SK-N-SH (cell line): ENCODE measurements at regions not wholly inside any gene's neighbourhood (a gene's known extent, or its start where the extent isn't known, plus 50 kb on each side); places are given as distances from the start of the nearest gene placed in this dataset.

ENCODE experiments used
- CTCF ChIA-PET: fragments of 300-600, 350-600 bp; formaldehyde crosslinking; extraction: SDS; loops from one replicate; lab custom pipeline; 2021; lab: Yijun Ruan, JAX
- POLR2A ChIA-PET: fragments of 350-600 bp; sonication (Branson Sonifier 250); formaldehyde crosslinking; extraction: SDS; loops from one replicate; lab custom pipeline; 2020; ENCODE audit warnings: antibody characterized with exemption, inconsistent platforms; lab: Yijun Ruan, JAX
- DNase-seq: peaks from one replicate; pipeline ENCODE4 v3.0.0; 2012
- H2AFZ ChIP-seq: fragments of 200-600 bp; sonication (generic); 2 replicates; pipeline ENCODE4 v1.8.1; 2016; ENCODE audit warnings: antibody characterized with exemption, mild to moderate bottlenecking, low read depth
- H3F3A ChIP-seq: fragments of 200-600 bp; sonication (generic); replicated peaks from 2 replicates; pipeline ENCODE3; 2016; ENCODE audit warnings: antibody characterized with exemption, mild to moderate bottlenecking; ENCODE audit not compliant: insufficient read depth
- H3K27ac ChIP-seq, 2 experiments: fragments of 200-500 bp in 1 of 2; fragments of 200-600 bp in 1 of 2; sonication (Bioruptor generic) in 1 of 2; sonication (generic), shearing (Covaris generic) in 1 of 2; 2 replicates each; pipeline versions ENCODE4 v1.5.1 to v1.6.1; 2014 to 2016; ENCODE audit warnings: low read depth in 2 of 2, inconsistent platforms in 1 of 2, low read length in 1 of 2, mild to moderate bottlenecking in 1 of 2, mixed read lengths in 1 of 2
- H3K27me3 ChIP-seq: fragments of 200-600 bp; sonication (generic), shearing (Covaris generic); 2 replicates; pipeline ENCODE4 v1.6.1; 2016; ENCODE audit warnings: mixed run types; ENCODE audit not compliant: insufficient read depth
- H3K36me3 ChIP-seq, 2 experiments: fragments of 200-500 bp in 1 of 2; fragments of 200-600 bp in 1 of 2; sonication (Bioruptor generic) in 1 of 2; sonication (generic) in 1 of 2; replicated peaks in 1 of 2; 2 replicates each; pipeline versions ENCODE3 to v1.5.1; 2014 to 2016; ENCODE audit warnings: low read length in 1 of 2, mild to moderate bottlenecking in 1 of 2; ENCODE audit not compliant: insufficient read depth in 2 of 2, control insufficient read depth in 1 of 2
- H3K4me1 ChIP-seq, 2 experiments: fragments of 200-500 bp in 1 of 2; fragments of 200-600 bp in 1 of 2; sonication (Bioruptor generic) in 1 of 2; sonication (generic), shearing (Covaris generic) in 1 of 2; 2 replicates each; pipeline versions ENCODE4 v1.5.1 to v1.6.1; 2014 to 2016; ENCODE audit warnings: low read depth in 1 of 2, low read length in 1 of 2, mixed run types in 1 of 2; ENCODE audit not compliant: insufficient read depth in 2 of 2, control insufficient read depth in 1 of 2
- H3K4me2 ChIP-seq: fragments of 200-600 bp; sonication (generic), shearing (Covaris generic); 2 replicates; pipeline ENCODE4 v1.6.1; 2017; ENCODE audit warnings: mixed run types
- H3K4me3 ChIP-seq, 2 experiments: fragments of 200-500 bp in 1 of 2; fragments of 200-600 bp in 1 of 2; sonication (Bioruptor generic) in 1 of 2; sonication (generic), shearing (Covaris generic) in 1 of 2; 2 replicates each; pipeline versions ENCODE4 v1.5.1 to v1.8.1; 2014 to 2016; ENCODE audit warnings: low read depth in 2 of 2, inconsistent platforms in 1 of 2, low read length in 1 of 2, mild to moderate bottlenecking in 1 of 2, mixed read lengths in 1 of 2, moderate library complexity in 1 of 2
- H3K79me2 ChIP-seq: fragments of 200-600 bp; sonication (generic); 2 replicates; pipeline ENCODE4 v1.8.1; 2017; ENCODE audit warnings: mild to moderate bottlenecking; ENCODE audit not compliant: insufficient read depth
- H3K9ac ChIP-seq: fragments of 200-600 bp; sonication (generic); 2 replicates; pipeline ENCODE4 v1.6.1; 2017; ENCODE audit warnings: mixed run types
- H3K9me2 ChIP-seq: fragments of 200-600 bp; sonication (generic); 2 replicates; pipeline ENCODE4 v1.6.1; 2017; ENCODE audit warnings: mixed run types
- H3K9me3 ChIP-seq: fragments of 200-600 bp; sonication (generic); 2 replicates; pipeline ENCODE4 v1.6.1; 2017; ENCODE audit warnings: mixed run types, mild to moderate bottlenecking, moderate library complexity
- H4K20me1 ChIP-seq: fragments of 200-600 bp; sonication (generic); 2 replicates; pipeline ENCODE4 v1.6.1; 2017; ENCODE audit warnings: mild to moderate bottlenecking, mixed run types; ENCODE audit not compliant: insufficient read depth
- EP300 ChIP-seq, 2 experiments: IDR thresholded peaks; 2 replicates each; pipeline versions ENCODE4 v1.4.0 to v1.6.1; 2012; ENCODE audit warnings: borderline replicate concordance in 1 of 2, low read depth in 1 of 2, low read length in 1 of 2
- FOXJ3 ChIP-seq: sonication (generic); formaldehyde crosslinking; IDR thresholded peaks from 2 replicates; pipeline ENCODE4 v1.5.1; 2020; ENCODE audit warnings: mild to moderate bottlenecking, missing genetic modification reagents
- GATA2 ChIP-seq: sonication (generic); formaldehyde crosslinking; IDR thresholded peaks from 2 replicates; pipeline ENCODE4 v1.5.0; 2020; ENCODE audit warnings: mild to moderate bottlenecking, missing genetic modification reagents
- MAX ChIP-seq: IDR thresholded peaks from 2 replicates; pipeline ENCODE4 v1.4.0; 2012; ENCODE audit warnings: low read depth
- MEF2A ChIP-seq: IDR thresholded peaks from 2 replicates; pipeline ENCODE4 v1.4.0; 2012; ENCODE audit warnings: low read depth, borderline replicate concordance
- NFIC ChIP-seq: IDR thresholded peaks from 2 replicates; pipeline ENCODE4 v1.4.0; 2012; ENCODE audit warnings: borderline replicate concordance
- NRF1 ChIP-seq: IDR thresholded peaks from 2 replicates; pipeline ENCODE4 v1.6.1; 2012; ENCODE audit warnings: low read depth, mild to moderate bottlenecking, low read length
- RAD21 ChIP-seq: IDR thresholded peaks from 2 replicates; pipeline ENCODE4 v1.6.1; 2012; ENCODE audit warnings: mild to moderate bottlenecking, low read length
- RFX5 ChIP-seq: IDR thresholded peaks from 2 replicates; pipeline ENCODE4 v1.6.1; 2012; ENCODE audit warnings: mild to moderate bottlenecking, improper control_type of control experiment, low read length
- SMC3 ChIP-seq: IDR thresholded peaks from 2 replicates; pipeline ENCODE4 v1.6.1; 2012; ENCODE audit warnings: low read depth, low read length, improper control_type of control experiment
- TAF1 ChIP-seq: IDR thresholded peaks from 2 replicates; pipeline ENCODE4 v1.6.1; 2012; ENCODE audit warnings: low read depth, mild to moderate bottlenecking, low read length, moderate library complexity, borderline replicate concordance
- TCF12 ChIP-seq: IDR thresholded peaks from 2 replicates; pipeline ENCODE4 v1.4.0; 2012
- TEAD4 ChIP-seq: IDR thresholded peaks from 2 replicates; pipeline ENCODE4 v1.4.0; 2012; ENCODE audit warnings: mild to moderate bottlenecking, borderline replicate concordance; ENCODE audit not compliant: insufficient read depth
- YY1 ChIP-seq: IDR thresholded peaks from 2 replicates; pipeline ENCODE4 v1.4.0; 2012; ENCODE audit warnings: low read depth, mild to moderate bottlenecking
- WGBS: methylation state at CpG from one replicate; pipeline ENCODE4 v1.1.6; 2017; ENCODE audit warnings: low lambda C conversion rate; 5-methylcytosine and 5-hydroxymethylcytosine counted together

GRCh38 chr16:80176114-80176513 is 364.7 kb upstream of the DYNLRB2 start:
- no peaks in the 10 kb centered on the region for H4K20me1 ChIP-seq
- no peak overlapping the region for H3K9ac ChIP-seq
- H3K4me2 ChIP-seq: no peak overlapping the region
- no peaks in the 10 kb centered on the region for H3K9me2 ChIP-seq
- H3K27ac ChIP-seq: no peak overlapping the region
- TF ChIP-seq FOXJ3: no peak
- H3K4me1 ChIP-seq: no peaks in the 10 kb centered on the region
- H2AFZ ChIP-seq: no peak overlapping the region
- DNase-seq: no peak
- 21% methylated on average over 1 of the region's 1 CpG for WGBS
- H3K9me3 ChIP-seq: no peaks in the 10 kb centered on the region
- H3K36me3 ChIP-seq: no peaks in the 10 kb centered on the region
- H3F3A ChIP-seq: no peaks in the 10 kb centered on the region
- ChIA-PET CTCF (no interaction called here), POLR2A (no interaction called here)
- H3K79me2 ChIP-seq: no peaks in the 10 kb centered on the region
- no peaks in the 10 kb centered on the region for H3K27me3 ChIP-seq
- H3K4me3 ChIP-seq: no peak overlapping the region

- Histone ChIP-seq H3K36me3 (no peaks in the 10 kb centered on the region), H3K9ac (no peak overlapping the region), H3K4me1 (no peaks in the 10 kb centered on the region), H2AFZ (no peak overlapping the region), H3K79me2 (no peaks in the 10 kb centered on the region), H3K9me3 (no peaks in the 10 kb centered on the region), H3K27ac (no peak overlapping the region), H3K27me3 (no peaks in the 10 kb centered on the region), H3K9me2 (no peaks in the 10 kb centered on the region), H3K4me3 (no peak overlapping the region), H4K20me1 (no peaks in the 10 kb centered on the region), H3F3A (no peaks in the 10 kb centered on the region), H3K4me2 (no peak overlapping the region)
- no peak for TF ChIP-seq TEAD4
- no peak for TF ChIP-seq RFX5
- no peak for TF ChIP-seq FOXJ3
- no peak for TF ChIP-seq MAX
- TF ChIP-seq RAD21: no peak
- no peak for TF ChIP-seq GATA2 (CRISPR knock-in tag)
- TF ChIP-seq MEF2A: no peak
- no peak for TF ChIP-seq TAF1
- TF ChIP-seq SMC3: no peak
- no peak for DNase-seq
- WGBS: 36% methylated on average over 1 of the region's 1 CpG
- ChIA-PET CTCF (no interaction called here), POLR2A (no interaction called here)
These were observed 365.8 kb upstream of the DYNLRB2 start for GRCh38 chr16:80175011-80175410.

- TF ChIP-seq NRF1 (no peak), TCF12 (no peak), GATA2 (CRISPR knock-in tag) (no peak), YY1 (no peak), RAD21 (no peak), SMC3 (no peak), NFIC (no peak), EP300 (IDR thresholded peaks at IDR 0.05; ENCODE audit: borderline replicate concordance in 1 of 2, low read depth in 1 of 2, low read length in 1 of 2) (no peak), TEAD4 (no peak)
- Histone ChIP-seq H3K79me2 (no peaks in the 10 kb centered on the region), H3K36me3 (no peaks in the 10 kb centered on the region), H3K27me3 (no peaks in the 10 kb centered on the region), H2AFZ (no peak overlapping the region), H3K27ac (no peak overlapping the region), H4K20me1 (no peaks in the 10 kb centered on the region), H3K4me2 (no peak overlapping the region), H3K9me3 (no peaks in the 10 kb centered on the region), H3K9me2 (no peaks in the 10 kb centered on the region), H3F3A (no peaks in the 10 kb centered on the region), H3K9ac (no peak overlapping the region), H3K4me1 (no peaks in the 10 kb centered on the region), H3K4me3 (no peak overlapping the region)
- DNase-seq: no peak
- 38% methylated on average over 2 of the region's 2 CpGs for WGBS
- POLR2A ChIA-PET: no interaction called here
- CTCF ChIA-PET: no interaction called here
These were observed 366.4 kb upstream of the DYNLRB2 start for GRCh38 chr16:80174416-80174815.
